Uterus (tissue), 2 donors: ENCODE measurements at regions not wholly inside any gene's neighbourhood (a gene's known extent, or its start where the extent isn't known, plus 50 kb on each side); places are given as distances from the start of the nearest gene placed in this dataset.

Experiments used
- POLR2A ChIP-seq, 2 donors: fragments of 450-650 bp; IDR thresholded peaks; one replicate each; pipeline ENCODE4 v1.6.1; 2016; ENCODE audit warnings: antibody characterized with exemption in 2 of 2, mild to moderate bottlenecking in 1 of 2, moderate library complexity in 1 of 2
- TF ChIP-seq, protein P1 (sequence below), 4 experiments: fragments of 200-600 bp in 2 of 4; fragments of 450-650 bp in 2 of 4; sonication (generic) in 2 of 4; IDR thresholded peaks; one replicate each; pipeline ENCODE4 v1.5.1; 2016 to 2019; ENCODE audit warnings: antibody characterized with exemption in 4 of 4, mild to moderate bottlenecking in 2 of 4, moderate library complexity in 1 of 4

DNA sequence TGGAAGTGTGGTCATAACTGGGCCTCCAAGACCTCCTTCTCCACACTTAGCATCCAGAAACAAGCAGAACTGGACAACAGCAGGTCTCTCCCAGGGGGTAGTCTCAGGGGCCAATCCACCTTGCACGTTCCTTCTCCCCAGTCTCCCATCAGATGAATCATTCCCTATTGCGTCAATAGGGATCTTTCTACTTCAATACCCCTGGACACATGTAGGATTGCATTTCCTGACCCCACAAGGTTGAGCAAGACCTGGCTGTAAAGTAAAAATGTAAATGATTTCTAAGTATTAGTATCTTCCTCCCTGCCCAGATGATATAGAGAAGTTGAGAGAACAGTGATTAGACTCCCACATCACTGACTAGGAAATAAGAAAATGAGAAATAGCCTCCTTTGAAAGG, 224.5 kb upstream of the CSF3R start:
- TF ChIP-seq, protein P1, sequence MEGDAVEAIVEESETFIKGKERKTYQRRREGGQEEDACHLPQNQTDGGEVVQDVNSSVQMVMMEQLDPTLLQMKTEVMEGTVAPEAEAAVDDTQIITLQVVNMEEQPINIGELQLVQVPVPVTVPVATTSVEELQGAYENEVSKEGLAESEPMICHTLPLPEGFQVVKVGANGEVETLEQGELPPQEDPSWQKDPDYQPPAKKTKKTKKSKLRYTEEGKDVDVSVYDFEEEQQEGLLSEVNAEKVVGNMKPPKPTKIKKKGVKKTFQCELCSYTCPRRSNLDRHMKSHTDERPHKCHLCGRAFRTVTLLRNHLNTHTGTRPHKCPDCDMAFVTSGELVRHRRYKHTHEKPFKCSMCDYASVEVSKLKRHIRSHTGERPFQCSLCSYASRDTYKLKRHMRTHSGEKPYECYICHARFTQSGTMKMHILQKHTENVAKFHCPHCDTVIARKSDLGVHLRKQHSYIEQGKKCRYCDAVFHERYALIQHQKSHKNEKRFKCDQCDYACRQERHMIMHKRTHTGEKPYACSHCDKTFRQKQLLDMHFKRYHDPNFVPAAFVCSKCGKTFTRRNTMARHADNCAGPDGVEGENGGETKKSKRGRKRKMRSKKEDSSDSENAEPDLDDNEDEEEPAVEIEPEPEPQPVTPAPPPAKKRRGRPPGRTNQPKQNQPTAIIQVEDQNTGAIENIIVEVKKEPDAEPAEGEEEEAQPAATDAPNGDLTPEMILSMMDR (IDR thresholded peaks at IDR 0.05), result no peak
- no peak for TF ChIP-seq POLR2A (IDR thresholded peaks at IDR 0.05)
